Activated B cell treated with CpG ODN at 0.5 μM for 24 hours (primary cell): ENCODE measurements at regions not wholly inside any gene's neighbourhood (a gene's known extent, or its start where the extent isn't known, plus 50 kb on each side); places are given as distances from the start of the nearest gene placed in this dataset.
"Not testable (repeated sequence)": the region's sequence is repeated elsewhere in the genome, so short reads cannot be mapped to it uniquely, and the experiment has no call there.

Experiments used
- ATAC-seq: fragments of 200-7000 bp; cut with Tn5 transposase; one replicate; pipeline ENCODE4 v1.10.0; 2021; ENCODE audit warnings: low read depth, mild to moderate bottlenecking, moderate library complexity
- CTCF ChIA-PET: fragments of 350-600 bp; sonication (Branson Sonifier 250); formaldehyde crosslinking; loops from one replicate; lab custom pipeline; 2021; ENCODE audit warnings: antibody characterized with exemption; lab: Charles Lee
- POLR2A ChIA-PET: fragments of 350-600 bp; sonication (Branson Sonifier 250); formaldehyde crosslinking; loops from one replicate; lab custom pipeline; 2021; ENCODE audit warnings: antibody characterized with exemption; lab: Charles Lee
- DNase-seq: peaks from one replicate; pipeline ENCODE4 v3.0.0; 2022
- H3K27ac Mint-ChIP-seq: one replicate; pipeline ENCODE4 v1.8.0; 2020; ENCODE audit warnings: mixed read lengths
- H3K27me3 Mint-ChIP-seq: one replicate; pipeline ENCODE4 v1.8.0; 2021; ENCODE audit warnings: mixed read lengths
- H3K36me3 Mint-ChIP-seq: one replicate; pipeline ENCODE4 v1.8.0; 2021; ENCODE audit warnings: low read depth, mixed read lengths
- H3K4me1 Mint-ChIP-seq: one replicate; pipeline ENCODE4 v1.8.0; 2021; ENCODE audit warnings: mixed read lengths
- H3K4me3 Mint-ChIP-seq: one replicate; pipeline ENCODE4 v1.8.0; 2020; ENCODE audit warnings: mild to moderate bottlenecking, mixed read lengths
- H3K9me3 Mint-ChIP-seq: one replicate; pipeline ENCODE4 v1.8.0; 2020; ENCODE audit warnings: mixed read lengths
- CTCF ChIP-seq: fragments of 200-600 bp; IDR thresholded peaks from one replicate; pipeline ENCODE4 v1.8.0; 2022; ENCODE audit warnings: antibody characterized with exemption, mild to moderate bottlenecking
- intact Hi-C: fragments of 100-400 bp; cut with micrococcal nuclease; formaldehyde crosslinking; loops from one replicate; pipeline ENCODE4 v1.15.1; 2024

- H3K4me1 Mint-ChIP-seq = no peaks in the 10 kb centered on the region
- ATAC-seq (no peak), DNase-seq (no peak)
- H3K27ac Mint-ChIP-seq = no peak overlapping the region
- intact Hi-C loops = no loop called here
- no peaks in the 10 kb centered on the region for H3K9me3 Mint-ChIP-seq
- no peaks in the 10 kb centered on the region for H3K36me3 Mint-ChIP-seq
- H3K27me3 Mint-ChIP-seq = no peaks in the 10 kb centered on the region
- ChIA-PET POLR2A (no interaction called here), CTCF (no interaction called here)
- no peak overlapping the region for H3K4me3 Mint-ChIP-seq
- TF ChIP-seq CTCF = no peak
Measured at GRCh38 chr5:99586878-99587277, 658.1 kb upstream of the CHD1 start.

- POLR2A ChIA-PET, H3K9me3 Mint-ChIP-seq, intact Hi-C loops: not testable (repeated sequence)
Measured at GRCh38 chr5:99581204-99581603, 652.4 kb upstream of the CHD1 start.

GRCh38 chr5:99562937-99563627 is 634.3 kb upstream of the CHD1 start:
- H3K27ac Mint-ChIP-seq, H3K4me3 Mint-ChIP-seq, H3K9me3 Mint-ChIP-seq, CTCF ChIA-PET, H3K36me3 Mint-ChIP-seq, ATAC-seq, H3K4me1 Mint-ChIP-seq, DNase-seq, intact Hi-C loops, H3K27me3 Mint-ChIP-seq, POLR2A ChIA-PET: not testable (repeated sequence)

More at GRCh38 chr5:99581204-99581603, 652.4 kb upstream of the CHD1 start:
- DNase-seq, H3K4me3 Mint-ChIP-seq, H3K27ac Mint-ChIP-seq, CTCF ChIA-PET, H3K27me3 Mint-ChIP-seq, ATAC-seq, H3K4me1 Mint-ChIP-seq, H3K36me3 Mint-ChIP-seq: not testable (repeated sequence)

- DNase-seq (no peak), ATAC-seq (no peak)
- intact Hi-C loops = no loop called here
- no peaks in the 10 kb centered on the region for H3K9me3 Mint-ChIP-seq
- H3K27me3 Mint-ChIP-seq = no peaks in the 10 kb centered on the region
- H3K27ac Mint-ChIP-seq = no peak overlapping the region
- H3K36me3 Mint-ChIP-seq = no peaks in the 10 kb centered on the region
- ChIA-PET POLR2A (no interaction called here), CTCF (no interaction called here)
- no peaks in the 10 kb centered on the region for H3K4me1 Mint-ChIP-seq
- no peak overlapping the region for H3K4me3 Mint-ChIP-seq
- no peak for TF ChIP-seq CTCF
Measured at GRCh38 chr5:99553211-99553810, 624.5 kb upstream of the CHD1 start.

GRCh38 chr5:99544356-99544755 is 615.5 kb upstream of the CHD1 start:
- ChIA-PET CTCF (no interaction called here), POLR2A (no interaction called here)
- Mint-ChIP-seq H3K36me3 (no peaks in the 10 kb centered on the region), H3K4me3 (no peak overlapping the region), H3K9me3 (no peaks in the 10 kb centered on the region), H3K4me1 (no peaks in the 10 kb centered on the region), H3K27ac (no peak overlapping the region), H3K27me3 (no peaks in the 10 kb centered on the region)
- ATAC-seq (no peak), DNase-seq (no peak)
- TF ChIP-seq CTCF = no peak
- intact Hi-C loops = no loop called here

- Mint-ChIP-seq H3K4me3 (no peak overlapping the region), H3K27me3 (no peaks in the 10 kb centered on the region), H3K36me3 (no peaks in the 10 kb centered on the region), H3K9me3 (no peaks in the 10 kb centered on the region), H3K27ac (no peak overlapping the region), H3K4me1 (no peaks in the 10 kb centered on the region)
- intact Hi-C loops = no loop called here
- no peak for TF ChIP-seq CTCF
- ChIA-PET POLR2A (no interaction called here), CTCF (no interaction called here)
- ATAC-seq (no peak), DNase-seq (no peak)
Measured at GRCh38 chr5:99543841-99544240, 615.0 kb upstream of the CHD1 start.

GRCh38 chr5:99534241-99534640 is 605.4 kb upstream of the CHD1 start:
- H3K9me3 Mint-ChIP-seq, H3K36me3 Mint-ChIP-seq, intact Hi-C loops, H3K4me3 Mint-ChIP-seq, CTCF ChIA-PET, DNase-seq, H3K27me3 Mint-ChIP-seq, POLR2A ChIA-PET, H3K4me1 Mint-ChIP-seq, H3K27ac Mint-ChIP-seq, ATAC-seq: not testable (repeated sequence)

- ATAC-seq, H3K27ac Mint-ChIP-seq, H3K4me3 Mint-ChIP-seq, CTCF ChIA-PET, H3K36me3 Mint-ChIP-seq, H3K4me1 Mint-ChIP-seq, intact Hi-C loops, DNase-seq, H3K27me3 Mint-ChIP-seq, POLR2A ChIA-PET, H3K9me3 Mint-ChIP-seq: not testable (repeated sequence)
Measured at GRCh38 chr5:99521666-99522065, 592.9 kb upstream of the CHD1 start.
